ENCODE measurements at regions not wholly inside any gene's neighbourhood (a gene's known extent, or its start where the extent isn't known, plus 50 kb on each side); places are given as distances from the start of the nearest gene placed in this dataset.
"Not testable (repeated sequence)": the region's sequence is repeated elsewhere in the genome, so short reads cannot be mapped to it uniquely, and the experiment has no call there.

GRCh38 chr2:65922030-65922429 lies 489.6 kb upstream of the SPRED2 start:
- CTCF ChIA-PET, result no interaction called here
- POLR2A ChIA-PET, result no interaction called here

DNA sequence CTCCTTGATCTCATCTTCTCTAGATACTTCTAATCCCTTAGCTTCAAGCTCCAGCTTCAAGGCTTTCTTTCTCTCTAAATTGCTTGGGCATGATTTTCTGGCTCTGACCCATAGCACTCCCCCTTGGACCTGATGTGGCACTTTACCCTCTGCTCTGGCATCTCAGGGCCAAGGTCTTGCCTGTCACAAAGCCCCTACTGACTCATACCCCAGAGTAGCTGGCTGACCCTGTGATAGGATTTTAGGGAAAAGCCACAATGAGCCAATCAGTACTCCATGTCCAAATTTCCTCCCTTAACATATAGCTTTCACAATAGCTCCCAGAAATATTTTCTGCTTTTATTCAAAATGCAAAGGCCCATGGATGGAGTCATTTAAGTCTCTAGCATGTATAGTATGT lies 488.7 kb upstream of the SPRED2 start:
- ChIA-PET CTCF (no interaction called here), POLR2A (no interaction called here)

- POLR2A ChIA-PET, result no interaction called here
- CTCF ChIA-PET, result no interaction called here
Measured at GRCh38 chr2:65920659-65921058, 488.3 kb upstream of the SPRED2 start.

DNA sequence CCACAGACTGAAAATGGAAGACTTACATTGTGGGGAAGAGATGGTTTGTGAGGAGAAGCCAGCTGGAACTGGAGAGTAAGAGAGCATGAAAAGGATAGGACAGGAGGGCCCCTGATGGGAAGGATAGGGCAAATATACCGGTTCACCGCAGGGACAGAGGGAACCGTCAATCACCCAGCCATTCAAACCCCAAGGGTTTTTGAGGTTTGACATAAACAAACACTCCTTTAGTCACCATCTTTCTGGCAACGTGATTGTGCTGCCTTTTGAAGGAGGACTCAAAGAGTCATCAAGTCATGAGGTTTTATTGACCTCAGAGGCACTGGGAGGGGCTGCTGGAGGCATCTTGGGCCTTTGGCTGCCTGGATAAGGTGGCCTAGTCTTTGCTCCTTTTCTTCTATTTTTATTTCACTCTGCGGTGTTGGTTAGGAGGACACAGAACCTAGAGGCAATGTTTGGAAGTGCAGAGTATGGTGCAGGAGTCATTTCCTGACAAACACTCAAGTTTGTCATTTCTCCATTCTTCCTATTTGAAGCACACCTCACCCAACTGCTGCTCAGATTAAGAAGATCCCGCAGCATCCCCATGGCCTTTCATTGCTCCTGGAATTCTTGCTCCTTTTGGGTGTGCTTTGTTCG lies 487.3 kb upstream of the SPRED2 start:
- ChIA-PET CTCF (no interaction called here), POLR2A (no interaction called here)

DNA sequence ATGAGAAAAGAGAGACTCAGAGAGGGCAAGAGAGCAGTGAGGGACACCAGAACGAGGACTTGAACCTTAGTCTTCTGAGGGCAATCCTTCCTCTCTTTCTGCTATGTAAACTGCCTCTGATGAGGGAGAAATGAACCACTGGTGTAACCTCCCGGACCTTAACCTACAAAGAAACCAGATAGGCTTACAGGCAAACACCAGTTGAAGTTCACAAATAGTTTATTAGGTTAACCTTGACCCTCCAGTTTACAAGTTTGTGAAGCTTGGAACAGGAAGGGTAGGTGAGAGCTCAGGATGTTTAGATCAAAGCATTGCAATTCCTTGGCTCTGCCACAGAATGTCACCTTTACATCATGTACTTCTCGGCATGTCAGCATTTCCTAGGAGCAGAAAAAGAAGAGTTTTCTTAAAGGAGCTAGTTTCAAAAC lies 486.4 kb upstream of the SPRED2 start:
- ChIA-PET POLR2A (no interaction called here), CTCF (no interaction called here)

- POLR2A ChIA-PET, result no interaction called here
Measured at GRCh38 chr2:65917986-65918385, 485.6 kb upstream of the SPRED2 start.

GRCh38 chr2:65916785-65917295 lies 484.4 kb upstream of the SPRED2 start:
- CTCF ChIA-PET, result no interaction called here
- POLR2A ChIA-PET, result no interaction called here

More at GRCh38 chr2:65917986-65918385, 485.6 kb upstream of the SPRED2 start:
- CTCF ChIA-PET, result no interaction called here

- CTCF ChIA-PET, result no interaction called here
- POLR2A ChIA-PET, result no interaction called here
Measured at GRCh38 chr2:65916177-65916576, 483.8 kb upstream of the SPRED2 start.

DNA sequence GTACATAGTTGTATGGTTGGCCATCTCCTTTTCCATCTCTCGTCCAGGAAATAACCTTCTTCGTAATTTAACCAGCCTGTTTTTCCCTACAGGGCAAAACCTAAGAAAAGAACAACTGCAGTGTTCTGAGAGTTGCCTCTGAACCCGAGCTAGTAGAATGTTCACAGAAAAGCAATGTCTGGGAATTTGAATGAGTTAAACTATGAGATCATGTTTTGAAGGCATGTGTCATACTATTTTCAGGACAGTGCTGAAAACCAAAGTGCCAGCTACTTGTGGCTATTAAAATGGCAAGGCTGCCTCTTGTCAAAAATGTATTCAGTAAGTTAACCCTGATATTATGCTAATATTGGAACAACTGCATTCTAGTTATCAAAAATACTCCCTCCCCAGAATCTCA lies 482.9 kb upstream of the SPRED2 start:
- ChIA-PET CTCF (no interaction called here), POLR2A (no interaction called here)

DNA sequence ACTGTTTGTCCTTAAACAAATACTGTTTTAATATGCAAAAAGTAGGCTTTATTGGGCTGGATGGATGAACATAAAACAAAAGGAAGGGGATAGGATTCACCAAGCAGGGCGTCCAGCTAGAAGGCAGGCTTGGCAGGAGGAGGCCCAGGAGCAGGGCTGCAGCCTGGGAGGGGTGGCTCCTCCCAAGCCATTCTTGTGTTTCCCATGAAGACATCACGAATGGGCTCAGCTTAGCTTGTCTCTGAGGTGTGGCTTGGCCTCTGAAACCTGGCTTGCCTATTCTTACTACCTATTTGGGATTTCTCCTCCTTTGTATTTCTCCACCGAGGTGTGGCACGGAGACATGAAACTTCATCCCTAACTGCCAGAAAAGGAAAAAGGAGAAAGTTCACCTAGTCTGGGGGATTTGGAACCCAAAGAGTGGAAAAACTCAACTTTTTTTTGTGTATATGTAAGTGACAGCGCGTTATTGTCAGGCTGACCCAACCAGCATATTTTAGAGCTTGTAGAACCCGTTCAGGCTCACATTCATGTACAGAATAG lies 481.9 kb upstream of the SPRED2 start:
- ChIA-PET CTCF (no interaction called here), POLR2A (no interaction called here)

- ChIA-PET POLR2A (no interaction called here), CTCF (no interaction called here)
Measured at GRCh38 chr2:65913813-65914212, 481.4 kb upstream of the SPRED2 start.

DNA sequence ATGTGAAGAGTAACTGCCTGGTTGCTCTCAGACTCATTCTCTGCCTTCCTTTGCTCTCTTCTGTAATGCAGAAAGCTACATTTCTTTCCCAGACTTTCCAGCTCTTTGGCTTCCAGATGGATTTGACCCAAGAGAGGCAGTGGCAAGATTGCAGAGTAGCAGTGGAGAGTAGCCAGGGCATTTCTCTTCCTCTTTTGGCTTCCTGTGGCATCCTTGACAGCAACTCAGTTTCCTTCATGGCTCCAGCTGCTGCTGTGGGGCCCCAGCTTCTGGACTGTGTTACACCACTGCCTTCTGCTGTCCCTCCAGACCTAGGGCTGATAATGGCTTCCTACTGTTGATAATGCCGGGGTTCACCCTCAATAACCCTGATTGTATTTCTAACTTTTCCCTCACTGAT lies 469.4 kb upstream of the SPRED2 start:
- ChIA-PET CTCF (no interaction called here), POLR2A (no interaction called here)

DNA sequence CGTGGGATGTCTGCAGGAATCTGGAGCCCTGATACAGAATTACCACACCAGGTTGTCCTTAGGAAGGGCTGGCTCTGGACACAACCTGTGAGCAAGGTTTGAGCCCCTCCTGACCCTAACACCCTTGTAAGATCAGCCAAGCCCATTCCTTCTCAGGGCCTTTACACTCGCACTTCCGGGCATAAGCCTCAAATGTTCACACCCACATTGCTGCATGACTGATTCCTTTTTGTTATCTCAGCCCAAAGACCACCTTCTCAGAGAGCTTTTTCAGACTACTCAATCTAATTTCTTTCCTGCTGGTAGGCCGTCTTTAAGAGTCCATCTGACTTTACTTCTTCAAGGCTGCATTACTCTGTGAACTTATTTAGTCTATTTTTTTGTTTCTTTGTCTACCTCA lies 464.0 kb upstream of the SPRED2 start:
- ChIA-PET POLR2A (no interaction called here), CTCF (no interaction called here)

- CTCF ChIA-PET, POLR2A ChIA-PET: not testable (repeated sequence)
Measured at GRCh38 chr2:65890131-65890530, 457.7 kb upstream of the SPRED2 start.

GRCh38 chr2:65885266-65885665 lies 452.9 kb upstream of the SPRED2 start:
- CTCF ChIA-PET, result no interaction called here

DNA sequence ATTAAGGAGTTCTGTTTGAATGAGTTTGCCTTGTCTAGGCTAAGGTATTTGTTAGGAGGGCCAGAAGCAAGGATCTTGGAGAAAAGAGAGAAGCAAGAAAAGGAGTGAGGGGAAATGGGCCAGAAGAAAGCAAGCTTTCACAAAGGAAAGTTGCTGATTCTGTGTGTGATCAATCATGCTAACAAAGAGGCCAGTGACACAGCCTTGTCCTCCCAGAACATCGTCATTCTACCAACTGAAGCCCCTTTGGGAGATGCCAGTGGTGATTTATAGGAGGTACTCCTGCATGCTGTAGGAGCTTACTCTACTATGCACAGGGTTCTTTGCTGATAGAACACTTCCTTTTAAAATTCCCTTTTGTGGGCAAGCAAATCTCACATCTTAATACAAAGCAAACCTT lies 449.2 kb upstream of the SPRED2 start:
- POLR2A ChIA-PET, result no interaction called here
- CTCF ChIA-PET, result no interaction called here

More at GRCh38 chr2:65885266-65885665, 452.9 kb upstream of the SPRED2 start:
- POLR2A ChIA-PET, result no interaction called here

DNA sequence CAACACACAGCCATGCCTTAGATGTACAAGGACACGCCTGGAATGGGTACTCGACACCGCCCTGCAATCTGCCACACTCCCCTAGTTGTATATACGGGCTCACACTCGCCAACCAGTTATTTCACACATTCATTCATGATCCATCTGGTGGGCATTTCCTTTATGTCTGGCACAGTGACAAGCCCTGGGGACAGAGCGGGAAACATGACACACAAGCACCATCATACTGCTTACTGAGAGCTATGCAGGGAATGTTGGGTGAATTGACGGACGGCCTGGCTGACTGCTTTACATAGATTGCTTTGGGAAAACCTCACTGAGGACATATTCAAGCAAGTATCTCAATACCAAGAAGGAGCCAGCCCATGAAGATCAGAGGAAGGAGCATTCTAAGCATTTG lies 448.0 kb upstream of the SPRED2 start:
- CTCF ChIA-PET, result no interaction called here
- POLR2A ChIA-PET, result no interaction called here

DNA sequence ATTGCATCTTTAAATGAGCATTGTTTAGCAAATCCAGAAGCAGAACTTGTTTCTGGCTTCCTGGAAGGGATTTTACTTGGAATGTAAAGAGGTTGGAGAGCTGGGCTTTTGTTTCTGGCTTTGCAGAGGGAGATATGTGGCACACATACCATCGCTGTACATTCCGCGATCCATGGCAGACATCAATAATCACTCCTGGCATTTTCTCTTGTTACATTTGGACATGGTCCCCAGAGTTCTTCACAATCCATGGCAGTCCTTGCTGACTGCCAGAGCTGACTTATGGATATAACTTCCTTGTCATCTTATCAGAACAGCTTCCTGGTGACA lies 445.6 kb upstream of the SPRED2 start:
- ChIA-PET POLR2A (no interaction called here), CTCF (no interaction called here)

DNA sequence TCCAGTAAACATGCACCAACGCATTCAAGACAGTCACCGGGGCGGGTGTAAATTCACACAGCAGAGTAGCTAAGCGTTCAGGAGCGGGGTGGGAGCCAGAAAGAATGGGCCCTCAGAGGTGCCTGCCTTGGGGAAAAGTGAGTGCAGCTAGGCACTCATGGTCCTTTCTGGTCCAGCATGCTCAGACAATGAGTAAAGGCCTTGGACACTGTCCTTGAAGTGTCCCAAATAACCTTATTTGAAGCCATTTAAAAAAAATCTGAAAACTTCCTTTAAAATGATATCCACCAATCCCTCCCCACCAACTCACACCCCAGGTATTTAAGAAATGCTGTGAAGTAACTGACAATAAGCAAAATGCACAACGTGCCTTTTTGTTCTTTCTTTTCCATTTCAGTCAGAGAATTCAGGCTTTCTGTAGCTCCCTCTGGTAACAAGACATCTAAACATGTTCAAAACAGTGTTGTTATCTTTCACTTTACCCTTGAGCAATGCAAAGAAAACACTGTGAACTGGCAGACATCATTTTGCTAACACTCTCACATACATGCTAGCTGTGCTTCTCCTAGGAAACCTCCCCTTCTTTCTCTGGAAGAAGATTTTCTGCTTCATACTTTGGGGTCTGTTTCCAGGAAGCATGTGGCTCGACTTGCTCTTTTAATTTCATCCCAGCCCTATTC lies 445.1 kb upstream of the SPRED2 start:
- ChIA-PET POLR2A (no interaction called here), CTCF (no interaction called here)

DNA sequence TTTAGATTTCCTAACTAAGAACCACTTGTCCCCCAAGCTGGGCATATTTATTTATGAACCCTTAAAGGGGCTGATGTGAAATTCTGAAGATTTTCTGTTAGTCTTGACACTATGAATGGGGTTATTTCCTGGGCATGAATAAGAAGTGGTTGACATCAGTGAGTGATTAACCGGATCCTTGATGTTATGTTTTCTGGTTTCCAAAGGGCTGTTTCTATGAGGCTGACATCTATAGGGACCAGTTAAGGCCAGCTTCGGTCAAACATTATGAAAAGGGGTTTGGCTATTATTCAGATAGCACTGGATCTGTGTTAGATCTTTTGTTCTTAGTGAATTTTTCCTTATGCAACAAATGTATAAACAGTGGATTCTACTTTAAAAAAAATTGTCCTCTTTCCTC lies 443.7 kb upstream of the SPRED2 start:
- ChIA-PET CTCF (no interaction called here), POLR2A (no interaction called here)

GRCh38 chr2:65870826-65871225 lies 438.4 kb upstream of the SPRED2 start:
- ChIA-PET CTCF (no interaction called here), POLR2A (no interaction called here)

DNA sequence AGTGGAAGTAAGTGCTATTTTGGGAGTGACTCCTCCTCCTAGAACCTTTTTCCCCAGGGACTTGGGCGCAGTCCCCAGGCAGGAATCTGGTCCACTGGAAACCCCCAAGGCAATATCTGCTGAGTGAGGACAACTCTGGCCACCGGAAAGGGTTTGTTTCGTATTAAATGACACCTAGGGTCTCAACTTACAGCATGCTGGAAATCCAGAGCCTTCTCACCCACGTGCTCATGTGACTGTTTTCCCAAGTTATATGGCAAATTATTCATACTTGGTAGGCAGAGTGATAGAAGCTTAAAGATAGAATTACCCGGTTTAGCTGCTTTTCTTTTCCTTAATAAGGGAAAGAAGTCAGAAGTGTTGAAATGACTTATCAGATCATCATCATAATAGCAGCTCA lies 436.9 kb upstream of the SPRED2 start:
- POLR2A ChIA-PET, result no interaction called here
- CTCF ChIA-PET, result no interaction called here

Measured in activated CD8-positive, alpha-beta memory T cell treated with anti-CD3 and anti-CD28 coated beads for 36 hours (primary cell).